Liver (tissue), 3 donors: ENCODE measurements at regions not wholly inside any gene's neighbourhood (a gene's known extent, or its start where the extent isn't known, plus 50 kb on each side); places are given as distances from the start of the nearest gene placed in this dataset.

Source experiments
- CTCF ChIP-seq: fragments of 150-350 bp; IDR thresholded peaks from 2 replicates; pipeline ENCODE4 v1.5.1; 2017; ENCODE audit warnings: improper control_type of control experiment, low read depth, low read length; ENCODE audit not compliant: missing input control
- JUND ChIP-seq, 2 donors: IDR thresholded peaks; 2 replicates each; pipeline ENCODE4 v1.6.1; 2016; ENCODE audit warnings: antibody characterized with exemption in 2 of 2
- SP1 ChIP-seq: IDR thresholded peaks from 2 replicates; pipeline ENCODE4 v1.6.1; 2018; ENCODE audit warnings: antibody characterized with exemption, mild to moderate bottlenecking
- TAF1 ChIP-seq: conservative IDR thresholded peaks from 2 replicates; pipeline ENCODE4 v1.6.1; 2016; ENCODE audit warnings: antibody characterized with exemption, mild to moderate bottlenecking
- YY1 ChIP-seq: IDR thresholded peaks from 2 replicates; pipeline ENCODE4 v1.6.1; 2016; ENCODE audit warnings: antibody characterized with exemption, mild to moderate bottlenecking
- donor health status: healthy.
- donor health status: healthy.

- TF ChIP-seq YY1: no peak
- TF ChIP-seq CTCF: no peak
- TF ChIP-seq TAF1: no peak
- no peak for TF ChIP-seq JUND (IDR thresholded peaks at IDR 0.05)
- TF ChIP-seq SP1: no peak
These were observed 178.9 kb upstream of the SNX7 start for GRCh38 chr1:98482611-98483010.
